HEK293 (cell line): ENCODE measurements at regions not wholly inside any gene's neighbourhood (a gene's known extent, or its start where the extent isn't known, plus 50 kb on each side); places are given as distances from the start of the nearest gene placed in this dataset.

Experiments
- CTCF ChIA-PET: fragments of 350-600 bp; formaldehyde crosslinking; extraction: SDS; loops from one replicate; lab custom pipeline; 2021; ENCODE audit warnings: antibody characterized with exemption; lab: Yijun Ruan, JAX
- POLR2A ChIA-PET: fragments of 300-600 bp; formaldehyde crosslinking; extraction: SDS; loops from one replicate; lab custom pipeline; 2020; ENCODE audit warnings: antibody characterized with exemption, inconsistent platforms; lab: Yijun Ruan, JAX
- H3K27ac ChIP-seq: fragments of 200-500 bp; sonication (Bioruptor generic); 2 replicates; pipeline ENCODE4 v1.5.1; 2014; ENCODE audit warnings: low read depth, low read length, control low read depth, inconsistent platforms; ENCODE audit errors: extremely low read depth
- H3K36me3 ChIP-seq, 2 experiments: fragments of 200-500 bp in 1 of 2; sonication (Bioruptor generic) in 1 of 2; 1 replicate in 1 of 2; 2 replicates in 1 of 2; pipeline ENCODE4 v1.5.1; 2014 to 2017; ENCODE audit warnings: inconsistent platforms in 2 of 2, low read length in 2 of 2; ENCODE audit not compliant: control insufficient read depth in 2 of 2, insufficient read depth in 1 of 2
- H3K4me1 ChIP-seq: fragments of 200-500 bp; sonication (Bioruptor generic); 2 replicates; pipeline ENCODE4 v1.5.1; 2014; ENCODE audit warnings: mild to moderate bottlenecking, low read length, inconsistent platforms; ENCODE audit not compliant: control insufficient read depth, insufficient read depth
- H3K4me3 ChIP-seq: 2 replicates; pipeline ENCODE4 v1.5.1; 2011; ENCODE audit warnings: low read depth, mild to moderate bottlenecking, control low read depth, low read length, moderate library complexity
- H3K9me3 ChIP-seq: fragments of 200-500 bp; sonication (Bioruptor generic); 2 replicates; pipeline ENCODE4 v1.5.1; 2014; ENCODE audit warnings: low read depth, low read length, inconsistent platforms; ENCODE audit not compliant: control insufficient read depth, insufficient read depth
- AEBP2 ChIP-seq: fragments of 450-650 bp; formaldehyde crosslinking; IDR thresholded peaks from 2 replicates; pipeline ENCODE4 v1.5.1; 2016; ENCODE audit warnings: missing biosample characterization, missing genetic modification characterization, borderline replicate concordance
- OVOL3 ChIP-seq: fragments of 450-650 bp; formaldehyde crosslinking; IDR thresholded peaks from 2 replicates; pipeline ENCODE4 v1.5.1; 2016; ENCODE audit warnings: missing biosample characterization, missing genetic modification characterization
- PRDM6 ChIP-seq: fragments of 450-650 bp; formaldehyde crosslinking; IDR thresholded peaks from 2 replicates; pipeline ENCODE4 v1.5.1; 2017; ENCODE audit warnings: missing biosample characterization, missing genetic modification characterization
- REST ChIP-seq: fragments of 450-650 bp; formaldehyde crosslinking; IDR thresholded peaks from 2 replicates; pipeline ENCODE4 v1.5.1; 2016; ENCODE audit warnings: missing biosample characterization, missing genetic modification characterization
- SALL2 ChIP-seq: fragments of 450-650 bp; formaldehyde crosslinking; IDR thresholded peaks from 2 replicates; pipeline ENCODE4 v1.5.0; 2017; ENCODE audit warnings: missing biosample characterization, mild to moderate bottlenecking, missing genetic modification characterization, borderline replicate concordance
- ZBTB44 ChIP-seq: fragments of 450-650 bp; IDR thresholded peaks from 2 replicates; pipeline ENCODE4 v1.5.1; 2018; ENCODE audit warnings: missing biosample characterization, mild to moderate bottlenecking, missing genetic modification characterization
- ZFP3 ChIP-seq: fragments of 450-650 bp; formaldehyde crosslinking; IDR thresholded peaks from 2 replicates; pipeline ENCODE4 v1.5.1; 2016; ENCODE audit warnings: low read depth, missing biosample characterization, missing genetic modification characterization
- ZNF140 ChIP-seq: fragments of 450-650 bp; formaldehyde crosslinking; IDR thresholded peaks from 2 replicates; pipeline ENCODE4 v1.5.1; 2016; ENCODE audit warnings: missing biosample characterization, missing genetic modification characterization
- ZNF221 ChIP-seq: fragments of 450-650 bp; formaldehyde crosslinking; IDR thresholded peaks from 2 replicates; pipeline ENCODE4 v1.5.1; 2017; ENCODE audit warnings: missing biosample characterization, missing genetic modification characterization, borderline replicate concordance
- ZNF223 ChIP-seq: fragments of 450-650 bp; formaldehyde crosslinking; IDR thresholded peaks from 2 replicates; pipeline ENCODE4 v1.5.1; 2016; ENCODE audit warnings: missing biosample characterization, missing genetic modification characterization
- ZNF280C ChIP-seq: fragments of 450-650 bp; formaldehyde crosslinking; IDR thresholded peaks from 2 replicates; pipeline ENCODE4 v1.5.1; 2016; ENCODE audit warnings: missing biosample characterization, missing genetic modification characterization
- ZNF433 ChIP-seq: fragments of 450-650 bp; formaldehyde crosslinking; IDR thresholded peaks from 2 replicates; pipeline ENCODE4 v1.5.1; 2016; ENCODE audit warnings: missing biosample characterization, missing genetic modification characterization, low read depth
- ZNF513 ChIP-seq: fragments of 450-650 bp; IDR thresholded peaks from 2 replicates; pipeline ENCODE4 v1.5.1; 2018; ENCODE audit warnings: missing biosample characterization, missing genetic modification characterization
- ZNF521 ChIP-seq: fragments of 450-650 bp; formaldehyde crosslinking; IDR thresholded peaks from 2 replicates; pipeline ENCODE4 v1.5.1; 2017; ENCODE audit warnings: missing biosample characterization, mild to moderate bottlenecking, missing genetic modification characterization
- ZNF560 ChIP-seq: fragments of 450-650 bp; formaldehyde crosslinking; IDR thresholded peaks from 2 replicates; pipeline ENCODE4 v1.5.1; 2017; ENCODE audit warnings: missing biosample characterization, missing genetic modification characterization, borderline replicate concordance
- ZNF596 ChIP-seq: fragments of 450-650 bp; IDR thresholded peaks from 2 replicates; pipeline ENCODE4 v1.5.0; 2018; ENCODE audit warnings: missing biosample characterization, mild to moderate bottlenecking, missing genetic modification characterization, moderate library complexity
- ZNF624 ChIP-seq: fragments of 450-650 bp; formaldehyde crosslinking; IDR thresholded peaks from 2 replicates; pipeline ENCODE4 v1.5.1; 2017; ENCODE audit warnings: missing biosample characterization, missing genetic modification characterization
- ZNF677 ChIP-seq: fragments of 450-650 bp; IDR thresholded peaks from 2 replicates; pipeline ENCODE4 v1.5.0; 2018; ENCODE audit warnings: missing biosample characterization, mild to moderate bottlenecking, missing genetic modification characterization, moderate library complexity
- ZNF707 ChIP-seq: fragments of 450-650 bp; formaldehyde crosslinking; IDR thresholded peaks from 2 replicates; pipeline ENCODE4 v1.5.1; 2016; ENCODE audit warnings: missing biosample characterization, missing genetic modification characterization
- ZSCAN23 ChIP-seq: fragments of 450-650 bp; formaldehyde crosslinking; IDR thresholded peaks from 2 replicates; pipeline ENCODE4 v1.5.1; 2016; ENCODE audit warnings: missing biosample characterization, missing genetic modification characterization

GRCh38 chr12:13369474-13370056, 173.0 kb downstream of the EMP1 start (continued):
- TF ChIP-seq PRDM6 (tag by site-specific recombination) (no peak), ZNF223 (tag by site-specific recombination) (no peak)
- TF ChIP-seq, all 188 proteins: peak for 0

GRCh38 chr12:13368971-13369370, 172.4 kb downstream of the EMP1 start:
- POLR2A ChIA-PET: interaction anchor here (0.6 kb wide), 1 partner anchor 180 kb away, joined by 3 read pairs; no protein-coding TSS in a partner anchor
- H3K36me3 ChIP-seq: no peaks in the 10 kb centered on the region
- no peak overlapping the region for H3K4me3 ChIP-seq
- H3K9me3 ChIP-seq: no peaks in the 10 kb centered on the region
- CTCF ChIA-PET: interaction anchor here (1.1 kb wide), 1 partner anchor 166 kb away, joined by 4 read pairs; no protein-coding TSS in a partner anchor
- TF ChIP-seq ZNF560 (tag by site-specific recombination) (no peak), OVOL3 (no peak), ZNF707 (tag by site-specific recombination) (no peak), ZNF677 (tag by site-specific recombination) (no peak), AEBP2 (tag by site-specific recombination) (no peak), ZFP3 (no peak), ZNF521 (no peak), ZNF513 (no peak)
- TF ChIP-seq, all 188 proteins: peak for 0
- H3K27ac ChIP-seq: no peak overlapping the region
- no peaks in the 10 kb centered on the region for H3K4me1 ChIP-seq

GRCh38 chr12:13368431-13368830, 171.9 kb downstream of the EMP1 start:
- Histone ChIP-seq H3K27ac (no peak overlapping the region), H3K4me3 (no peak overlapping the region), H3K4me1 (no peaks in the 10 kb centered on the region), H3K9me3 (no peaks in the 10 kb centered on the region), H3K36me3 (no peaks in the 10 kb centered on the region)
- POLR2A ChIA-PET: interaction anchor here (0.6 kb wide), 1 partner anchor 181 kb away, joined by 3 read pairs; no protein-coding TSS in a partner anchor
- CTCF ChIA-PET: interaction anchor here (1.4 kb wide), 1 partner anchor 166 kb away, joined by 4 read pairs; no protein-coding TSS in a partner anchor
- TF ChIP-seq REST (tag by site-specific recombination) (no peak), ZNF521 (no peak), ZNF677 (tag by site-specific recombination) (no peak), OVOL3 (no peak), SALL2 (no peak), ZNF433 (tag by site-specific recombination) (no peak), ZNF280C (tag by site-specific recombination) (no peak), ZBTB44 (tag by site-specific recombination) (no peak), ZNF140 (tag by site-specific recombination) (no peak), ZNF624 (no peak), ZNF596 (tag by site-specific recombination) (no peak), ZNF221 (no peak), ZSCAN23 (tag by site-specific recombination) (no peak)
